GM18519 (cell line): ENCODE measurements at regions not wholly inside any gene's neighbourhood (a gene's known extent, or its start where the extent isn't known, plus 50 kb on each side); places are given as distances from the start of the nearest gene placed in this dataset.

ENCODE experiments used
- ATAC-seq: cut with Tn5 transposase; IDR thresholded peaks from one replicate; pipeline ENCODE4 v1.9.1; 2021; ENCODE audit warnings: mild to moderate bottlenecking, moderate library complexity; ENCODE audit not compliant: unreplicated experiment, low FRiP score

DNA sequence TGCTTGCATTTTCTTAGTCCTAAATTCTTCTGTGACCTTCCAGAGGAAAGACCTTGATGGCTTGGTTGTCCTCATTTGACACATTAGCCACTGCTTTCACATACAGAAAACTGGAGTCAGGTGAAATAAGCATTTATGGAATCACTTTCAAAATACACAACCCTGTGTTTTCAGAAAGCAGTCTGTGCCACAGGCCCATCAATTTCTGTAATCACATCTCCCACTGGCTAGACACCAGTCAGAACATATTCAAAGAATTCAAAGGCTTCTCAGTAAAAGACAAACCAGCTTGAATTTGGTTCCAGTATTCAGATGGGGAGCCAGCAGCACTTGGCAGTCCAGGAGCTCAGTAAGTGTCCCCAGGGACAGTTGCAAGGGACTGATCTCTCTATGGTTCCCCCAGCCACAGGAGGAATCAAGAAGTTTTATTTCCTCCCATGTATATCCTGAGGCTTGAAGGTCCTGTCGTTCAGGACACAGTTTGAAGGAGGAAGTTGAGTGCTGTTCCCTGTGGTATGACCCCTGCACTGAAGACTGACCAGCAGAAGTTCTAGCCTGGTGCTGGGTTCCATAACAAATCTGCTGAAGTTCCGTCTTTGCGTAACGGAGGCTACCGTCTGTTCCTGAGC lies 214.3 kb downstream of the FOXO1 start:
- no peak for ATAC-seq

DNA sequence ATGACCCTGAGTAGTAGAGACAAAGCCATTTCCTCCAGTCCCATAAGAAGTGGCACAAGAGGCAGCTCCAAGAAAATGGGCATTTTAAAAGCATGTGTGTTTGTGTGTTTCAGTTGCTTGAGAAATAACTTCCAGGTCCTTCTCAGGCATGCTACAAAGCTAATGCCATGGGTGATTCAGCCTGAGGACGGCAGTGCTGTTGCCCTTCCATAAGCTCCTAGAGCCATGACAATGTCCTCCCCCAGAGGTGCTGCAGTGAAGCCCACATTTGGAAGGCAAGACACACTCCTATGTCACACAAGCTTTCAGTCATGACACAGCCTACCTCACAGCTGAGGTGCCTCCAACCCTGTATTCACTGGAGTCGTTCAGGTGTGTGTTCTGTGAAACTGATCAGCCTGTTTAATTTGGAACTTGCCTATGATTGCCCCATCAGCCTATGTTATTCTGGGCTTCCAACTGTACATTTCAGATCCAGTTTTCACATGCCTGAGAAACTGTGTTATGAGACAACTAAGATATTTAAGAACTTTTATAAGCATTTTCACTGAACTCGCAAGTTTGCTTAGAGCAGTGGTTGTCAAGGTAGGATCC lies 213.6 kb downstream of the FOXO1 start:
- ATAC-seq: no peak

DNA sequence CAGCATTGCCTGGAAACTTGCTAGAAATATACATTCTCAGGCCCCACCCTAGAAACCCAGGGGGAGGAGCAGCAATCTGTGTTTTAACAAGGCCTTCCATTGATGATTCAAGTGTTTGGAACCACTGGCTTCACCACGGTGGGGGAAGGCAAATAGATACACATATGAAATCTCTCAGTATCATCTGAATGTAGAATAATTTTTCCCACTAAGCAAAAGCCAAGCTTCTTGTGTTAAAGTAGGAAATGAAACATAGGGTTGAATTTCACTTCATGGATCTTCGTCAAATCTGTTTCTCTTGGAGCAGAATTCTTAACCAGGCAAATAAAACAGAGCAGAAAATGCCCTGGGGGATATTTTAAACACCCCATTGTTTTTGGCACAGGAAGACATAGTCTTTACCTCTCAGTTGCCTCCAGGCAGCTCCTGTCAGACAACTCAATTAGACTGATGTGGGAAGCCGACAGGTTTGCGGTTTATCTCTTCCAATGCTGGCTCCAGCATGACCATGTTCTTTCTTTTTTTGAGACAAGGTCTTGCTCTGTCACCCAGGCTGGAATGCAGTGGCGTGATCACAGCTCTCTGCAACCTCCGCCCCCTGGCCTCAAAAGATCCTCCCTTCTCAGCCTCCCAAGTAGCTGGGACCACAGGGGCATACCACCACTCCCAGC lies 213.0 kb downstream of the FOXO1 start:
- no peak for ATAC-seq

DNA sequence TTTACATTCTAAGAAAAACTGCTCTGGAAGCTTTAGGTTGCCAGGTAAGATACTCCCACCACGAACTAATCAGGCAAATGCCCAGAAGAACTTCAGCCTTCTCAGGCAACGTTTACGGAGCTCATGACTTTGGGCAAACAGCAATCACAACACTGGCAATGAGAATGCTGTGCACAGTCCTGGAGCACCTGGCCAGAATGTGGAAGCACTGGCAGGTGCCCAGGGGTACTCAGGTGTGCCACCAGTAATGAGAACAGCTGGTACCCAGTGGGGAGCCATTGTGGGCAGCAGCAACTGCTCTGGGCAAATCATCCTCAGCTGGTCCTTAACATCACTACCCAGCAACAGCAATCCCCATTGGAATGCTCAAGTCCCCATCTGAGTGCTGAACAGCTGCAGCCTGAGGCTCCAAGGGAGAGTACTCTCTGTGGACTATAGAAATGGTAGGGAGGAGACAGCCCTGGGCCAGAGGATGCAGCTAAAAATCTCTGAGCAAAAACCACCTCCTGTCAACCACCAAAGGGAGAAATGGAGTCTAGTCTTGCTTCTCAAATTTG lies 210.0 kb downstream of the FOXO1 start:
- no peak for ATAC-seq

DNA sequence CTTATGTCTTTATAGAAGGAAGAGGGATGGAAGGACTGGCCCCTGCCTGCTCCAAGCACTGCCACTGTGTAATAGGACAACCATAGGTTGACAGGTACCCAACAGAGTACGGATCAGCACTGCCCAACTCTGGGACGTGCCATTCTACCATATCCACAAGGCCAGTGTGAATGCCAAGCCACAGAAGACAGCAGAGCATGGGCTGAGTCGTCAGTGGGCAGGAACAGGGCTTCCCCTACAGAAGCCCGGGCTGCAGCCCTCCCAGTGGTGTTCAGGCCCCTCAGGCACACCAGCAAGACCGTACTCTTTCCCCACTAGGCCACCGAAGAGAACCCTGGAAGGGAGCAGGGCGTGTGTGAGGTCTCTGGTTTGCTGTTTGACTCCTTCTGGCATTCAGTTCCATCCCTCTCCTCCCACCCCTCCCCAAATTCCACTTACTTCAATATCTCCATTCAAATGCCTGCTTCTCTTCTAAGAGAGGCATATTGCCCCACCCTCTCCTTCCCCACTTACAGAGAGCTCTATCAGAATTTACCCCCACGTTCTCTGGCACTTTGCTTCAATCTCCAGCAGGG lies 209.4 kb downstream of the FOXO1 start:
- ATAC-seq: no peak

DNA sequence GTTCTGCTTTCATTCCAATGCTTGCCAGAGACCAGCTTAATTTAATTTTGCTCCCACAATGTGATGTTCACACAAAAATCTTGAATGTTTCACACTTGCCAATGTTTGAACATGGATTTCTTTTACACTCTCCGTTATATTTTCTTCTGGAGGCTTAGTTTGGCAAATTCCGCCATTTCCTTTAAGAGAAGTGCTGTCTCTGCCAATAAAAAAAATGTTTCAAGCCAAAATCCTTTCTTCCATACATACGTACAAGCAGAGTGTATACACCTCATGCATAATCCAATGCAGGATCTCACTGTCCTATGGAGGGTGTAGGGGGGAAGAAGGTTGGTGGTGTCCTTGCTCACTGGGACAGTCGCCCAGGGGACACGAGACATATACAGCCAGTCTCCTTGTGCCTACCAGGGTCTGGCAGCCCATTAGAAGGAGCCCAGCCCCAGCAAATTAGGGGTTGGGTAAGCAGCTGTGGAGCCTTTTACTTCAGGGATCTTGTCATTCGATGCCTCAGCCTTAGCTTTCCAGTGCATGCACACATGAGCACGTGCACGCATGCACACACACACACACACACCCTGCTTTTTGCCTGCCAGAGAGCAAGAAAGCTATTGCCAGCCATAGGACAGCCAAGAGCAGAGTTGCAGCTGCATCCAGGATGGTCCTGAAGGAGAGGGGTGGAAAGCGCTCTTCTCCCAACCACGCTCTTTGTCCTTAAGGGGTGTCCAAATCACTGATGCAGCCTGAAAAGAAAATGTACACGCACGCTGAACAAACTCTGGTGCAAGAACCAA lies 208.3 kb downstream of the FOXO1 start:
- no peak for ATAC-seq

DNA sequence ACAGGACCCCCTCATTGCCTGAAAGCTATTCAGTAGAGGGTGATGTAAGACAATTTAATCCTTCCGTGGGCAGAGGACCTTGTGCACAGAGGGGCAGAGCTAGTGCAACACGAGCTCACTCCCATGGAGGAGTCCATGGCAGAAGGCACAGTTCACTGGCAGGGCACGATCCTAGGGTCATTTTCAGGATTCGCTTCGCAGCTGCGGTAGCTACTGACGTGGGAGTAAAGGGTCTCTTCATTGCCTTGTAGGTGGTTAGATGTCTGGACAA lies 207.8 kb downstream of the FOXO1 start:
- ATAC-seq: no peak

DNA sequence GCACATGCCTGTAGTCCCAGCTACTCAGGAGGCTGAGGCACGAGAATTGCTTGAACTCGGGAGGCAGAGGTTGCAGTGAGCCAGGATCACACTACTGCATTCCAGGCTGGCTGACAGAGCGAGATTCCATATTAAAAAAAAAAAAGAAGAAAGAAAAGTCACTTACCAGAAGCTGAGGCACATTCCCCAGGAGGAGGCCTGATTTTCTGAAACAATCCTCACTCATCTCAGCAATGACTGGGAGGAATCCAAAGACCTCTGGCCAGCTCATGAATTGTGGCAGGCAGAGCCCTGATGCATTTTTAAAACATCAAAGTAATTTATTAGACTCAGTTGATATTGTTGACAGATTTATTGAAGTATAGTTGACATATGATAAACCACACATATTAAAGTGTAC lies 206.3 kb downstream of the FOXO1 start:
- no peak for ATAC-seq

DNA sequence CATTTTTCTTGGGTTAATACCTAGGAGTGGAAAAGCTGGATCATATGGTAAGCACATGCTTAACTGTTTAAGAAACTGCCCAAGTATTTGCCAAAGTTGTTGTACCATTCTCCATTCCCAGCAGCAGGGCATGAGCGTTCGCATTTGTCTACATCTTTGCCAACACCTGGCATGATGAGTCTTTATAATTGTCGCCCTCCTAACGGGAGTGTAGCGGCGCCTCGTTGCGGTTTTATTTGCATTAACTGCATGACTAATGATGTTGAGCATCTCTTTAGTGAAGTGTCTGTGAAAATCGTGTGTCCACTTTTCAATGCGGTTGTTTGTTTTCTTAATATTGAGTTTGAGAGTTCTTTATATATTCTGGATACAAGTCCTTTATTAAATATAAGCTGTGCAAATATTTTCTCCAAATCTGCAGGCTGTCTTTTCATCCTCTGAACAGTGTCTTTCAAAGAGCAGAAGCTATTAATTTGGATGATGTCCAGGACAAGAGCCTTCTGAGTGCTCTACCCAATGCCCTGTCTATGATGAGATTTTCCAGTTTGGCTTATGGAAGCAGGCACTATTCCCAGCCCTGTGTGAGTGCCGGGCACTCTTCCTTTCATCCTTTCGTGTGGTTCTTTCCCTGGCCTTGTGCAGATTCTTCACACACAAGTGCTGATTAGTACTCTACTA lies 202.0 kb downstream of the FOXO1 start:
- no peak for ATAC-seq

DNA sequence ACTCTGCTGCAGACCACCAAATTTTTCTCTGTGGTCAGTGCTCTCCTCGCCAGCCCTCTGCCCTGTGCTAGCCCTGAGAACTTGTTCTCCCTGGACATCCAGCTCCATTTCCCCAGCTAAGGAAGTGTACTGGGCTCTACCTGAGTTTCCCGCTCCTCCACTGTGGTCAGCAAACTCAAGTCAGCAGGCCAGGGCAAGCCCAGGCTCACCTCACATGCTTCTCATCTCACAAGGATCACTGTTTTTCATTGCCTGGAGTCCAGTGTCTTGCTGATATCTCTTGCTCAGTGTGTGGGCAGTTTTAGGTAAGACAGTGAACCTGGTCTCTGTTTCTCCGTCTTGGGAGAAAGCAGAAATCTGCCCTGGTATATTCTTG lies 201.4 kb downstream of the FOXO1 start:
- ATAC-seq: no peak

DNA sequence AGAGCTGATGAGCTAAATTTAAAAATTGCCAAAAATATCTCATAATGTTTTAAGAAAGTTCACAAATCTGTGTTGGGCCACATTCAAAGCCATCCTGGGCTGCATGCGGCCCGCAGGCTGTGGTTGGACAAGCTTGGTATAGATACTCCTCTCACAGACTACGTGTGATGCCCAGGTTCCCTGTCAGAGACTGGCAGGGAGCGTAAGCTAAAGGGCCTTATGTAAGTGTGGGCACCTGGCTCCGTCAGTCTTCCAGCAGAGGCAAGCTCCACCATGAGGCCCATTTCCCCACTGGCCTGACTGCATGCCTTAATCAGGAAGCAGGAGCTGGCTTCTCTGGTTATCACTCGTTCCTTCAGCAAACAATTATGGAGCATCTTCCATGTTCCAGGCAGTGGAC lies 200.2 kb downstream of the FOXO1 start:
- no peak for ATAC-seq

DNA sequence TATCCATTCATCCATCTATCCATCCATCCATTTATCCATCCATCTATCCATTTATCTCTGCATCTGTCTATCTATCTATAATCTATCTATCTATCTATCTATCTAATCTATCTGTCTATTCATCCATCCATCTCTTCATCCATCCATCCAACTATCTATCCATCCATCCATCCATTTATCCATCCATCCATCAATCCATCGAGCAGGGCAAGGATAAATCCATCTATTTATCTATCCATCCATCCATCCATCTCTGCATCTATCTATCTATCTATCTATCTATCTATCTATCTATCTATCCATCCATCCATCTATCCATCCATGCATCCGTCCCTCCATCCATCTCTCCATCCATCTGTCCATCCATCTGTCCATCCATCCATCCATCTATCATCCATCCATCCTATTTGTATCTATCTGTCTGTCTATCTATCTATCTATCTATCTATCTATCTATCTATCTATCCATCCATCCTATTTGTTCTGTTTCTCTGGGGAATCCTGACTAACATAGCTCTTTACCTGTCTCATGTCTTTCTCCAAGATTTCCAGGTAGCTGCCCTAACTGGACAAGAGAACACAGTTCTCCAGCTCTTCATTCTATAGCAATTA lies 198.1 kb downstream of the FOXO1 start:
- ATAC-seq: no peak

DNA sequence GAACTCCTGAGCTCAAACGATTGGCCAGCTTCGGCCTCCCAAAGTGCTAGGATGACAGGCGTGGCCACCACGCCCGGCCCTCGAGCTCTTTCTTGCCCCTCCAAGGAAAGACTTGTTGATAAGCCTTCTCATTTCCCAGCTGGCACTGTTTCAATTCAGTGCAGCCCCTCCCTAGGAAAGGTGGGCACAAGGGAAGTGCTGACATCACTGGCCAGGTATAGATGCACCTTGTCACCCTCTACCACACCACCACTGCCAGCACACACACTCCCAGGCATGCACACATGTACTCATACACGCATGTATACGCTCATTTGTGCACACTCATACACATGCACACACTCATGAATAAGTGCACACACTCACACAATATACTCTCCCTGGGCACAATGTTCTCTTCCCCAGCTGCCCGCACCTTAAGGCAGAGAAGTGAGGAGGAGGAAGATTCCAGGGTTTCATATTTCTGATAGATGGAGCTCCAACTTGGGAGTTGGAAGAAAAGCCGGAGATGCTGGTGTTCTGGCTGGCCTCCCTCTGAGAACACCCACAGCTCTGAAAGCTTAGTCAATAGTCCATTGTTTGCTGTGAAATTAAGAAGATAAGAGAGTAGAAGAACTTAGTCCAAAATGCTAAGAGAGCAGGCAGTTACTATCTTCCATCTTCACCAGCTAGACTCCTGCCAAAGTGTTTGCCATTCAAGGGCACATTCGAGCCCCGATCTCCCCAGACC lies 196.7 kb downstream of the FOXO1 start:
- no peak for ATAC-seq

DNA sequence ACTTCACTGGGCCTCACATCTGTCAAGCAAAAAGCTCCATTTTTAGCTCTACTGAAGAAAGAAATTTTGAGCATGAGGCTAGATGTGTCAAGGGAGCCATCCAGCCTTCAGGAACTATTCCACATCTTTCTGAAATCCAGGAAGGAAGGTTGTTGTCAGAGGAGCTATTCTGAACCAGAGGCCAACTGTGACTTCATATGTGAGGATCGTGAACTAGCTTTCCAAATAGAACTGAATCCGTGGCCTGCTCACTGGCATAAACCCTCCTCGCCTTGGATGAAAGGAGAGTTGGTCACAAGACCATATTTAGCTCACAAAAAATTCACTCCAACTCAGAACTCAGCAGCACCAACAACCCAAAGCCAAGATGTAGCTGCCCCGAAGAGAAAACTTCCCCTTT lies 195.8 kb downstream of the FOXO1 start:
- no peak for ATAC-seq

DNA sequence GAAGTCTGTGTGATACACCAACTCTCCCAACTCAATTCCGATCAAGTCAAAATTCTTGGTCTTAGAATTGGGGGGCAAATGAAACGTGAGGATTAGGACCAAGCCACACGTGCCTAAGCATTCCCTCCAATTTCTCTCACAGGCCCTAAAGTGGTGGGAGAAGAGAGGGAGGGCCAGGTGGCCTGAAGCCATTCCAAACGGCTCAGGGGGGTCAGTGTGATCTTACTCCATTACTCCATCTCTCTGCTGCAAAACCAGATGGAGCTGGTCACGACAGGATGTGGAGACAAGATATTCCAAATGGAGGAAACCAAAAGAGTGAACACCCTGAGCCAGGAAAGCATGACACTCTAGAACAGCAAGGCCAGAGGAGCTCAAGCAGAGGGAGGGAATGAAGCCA lies 195.4 kb downstream of the FOXO1 start:
- no peak for ATAC-seq

DNA sequence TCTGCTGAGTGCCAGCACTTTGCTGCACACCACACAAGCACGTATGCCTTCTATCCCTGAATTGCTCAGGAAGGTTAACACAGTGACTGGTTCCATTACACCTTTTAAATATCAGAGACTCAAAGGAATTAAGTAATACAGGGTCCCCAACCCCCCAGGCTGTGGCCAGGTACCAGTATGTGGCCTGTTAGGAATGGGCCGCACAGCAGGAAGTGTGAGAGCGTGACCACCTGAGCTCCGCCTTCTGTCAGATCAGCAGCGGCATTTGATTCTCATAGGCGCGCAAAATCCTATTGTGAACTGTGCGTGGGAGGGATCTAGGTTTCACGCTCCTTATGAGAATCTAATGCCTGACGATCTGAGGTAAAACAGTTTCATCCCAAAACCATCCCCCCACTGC lies 194.5 kb downstream of the FOXO1 start:
- ATAC-seq: no peak

DNA sequence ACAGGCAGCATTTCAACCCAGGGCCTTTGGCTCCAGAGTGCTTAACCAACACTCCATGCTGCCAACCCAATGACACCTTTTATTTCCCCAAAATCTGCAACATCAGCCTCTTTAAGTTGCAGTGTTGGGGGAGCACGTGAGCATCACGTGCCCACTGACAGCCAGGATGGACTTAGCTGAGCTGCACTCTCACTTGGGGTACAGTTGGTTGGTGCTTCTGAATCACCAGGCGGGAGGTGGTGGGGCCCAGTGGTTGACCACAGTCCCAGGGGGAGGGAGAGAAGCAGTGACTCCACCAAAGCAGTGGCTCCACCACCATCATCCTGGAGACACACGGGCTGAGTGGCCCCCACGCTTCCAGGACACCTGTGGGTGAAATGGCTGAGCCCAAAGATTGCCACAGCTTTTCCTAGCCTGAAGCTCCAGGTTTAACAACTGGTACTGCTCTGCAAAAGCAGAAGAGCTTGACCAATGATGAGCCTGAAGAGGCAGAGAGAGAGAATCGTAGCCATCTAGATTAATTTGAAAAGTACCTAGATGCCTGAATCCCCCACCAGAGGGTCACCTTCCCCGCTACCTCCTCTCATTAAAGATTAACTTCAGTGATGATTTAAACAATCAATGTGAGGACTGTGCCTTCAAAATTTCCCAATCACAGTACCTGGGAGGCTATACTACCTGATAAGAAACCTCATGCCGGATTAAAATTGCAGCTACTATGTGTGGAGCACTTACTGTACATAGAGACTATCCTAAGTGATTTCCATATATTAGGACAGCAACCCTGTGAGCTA lies 193.8 kb downstream of the FOXO1 start:
- ATAC-seq: no peak

DNA sequence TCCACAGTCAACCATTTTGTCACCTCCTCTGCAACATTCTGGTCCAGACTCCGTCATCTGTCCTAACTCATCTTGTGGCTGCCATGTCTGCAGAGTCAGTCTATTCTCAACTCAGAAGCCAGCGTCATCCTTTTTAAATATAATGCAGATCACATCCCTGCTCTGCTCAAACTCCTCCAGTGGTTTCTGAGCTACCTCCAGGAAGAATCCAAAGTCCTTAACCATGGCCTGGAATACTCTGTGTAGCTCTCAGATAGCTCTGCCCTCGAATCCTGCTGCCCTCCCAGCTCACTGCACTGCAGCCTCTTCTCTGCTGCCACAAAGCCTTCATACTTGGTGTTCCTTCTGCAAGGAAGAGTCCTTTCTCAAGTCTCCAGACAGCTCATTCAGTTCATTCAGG lies 190.8 kb downstream of the FOXO1 start:
- ATAC-seq: no peak
